Endothelial cell of umbilical vein (primary cell): ENCODE measurements at regions not wholly inside any gene's neighbourhood (a gene's known extent, or its start where the extent isn't known, plus 50 kb on each side); places are given as distances from the start of the nearest gene placed in this dataset.

Experiments used
- BruUV-seq: library from RNA; stranded (reverse); fragments of 400-500 nt; replicated peaks from 2 replicates; lab custom pipeline; 2021; lab: Mats Ljungman, UMichigan
- CTCF ChIA-PET: fragments of 300-600, 350-600 bp; sonication (Branson Sonifier 250); formaldehyde crosslinking; loops from one replicate; lab custom pipeline; 2021; ENCODE audit warnings: antibody characterized with exemption, inconsistent platforms; lab: Charles Lee
- POLR2A ChIA-PET: fragments of 300-600, 350-600 bp; sonication (Branson Sonifier 250); formaldehyde crosslinking; loops from one replicate; lab custom pipeline; 2021; ENCODE audit warnings: antibody characterized with exemption, inconsistent platforms; lab: Charles Lee
- DNase-seq: peaks from one replicate; pipeline ENCODE4 v3.0.0-alpha.2; 2011; ENCODE audit warnings: low read depth, low spot score
- FAIRE-seq: peaks from 2 replicates; lab custom pipeline; 2011; peaks lifted over from hg19 to GRCh38; lab: Jason Lieb, UNC
- H2AFZ ChIP-seq: 2 replicates; pipeline ENCODE4 v1.6.0; 2012; ENCODE audit warnings: low read depth, low read length, control low read depth, inconsistent platforms
- H3K27ac ChIP-seq: 2 replicates; pipeline ENCODE4 v1.5.1; 2011; ENCODE audit warnings: low read depth, mild to moderate bottlenecking, control low read depth, low read length, moderate library complexity; ENCODE audit not compliant: insufficient read depth
- H3K27me3 ChIP-seq, 2 experiments: 2 replicates each; pipeline versions ENCODE4 v1.6.0 to v1.6.1; 2011; ENCODE audit warnings: low read length in 2 of 2, mixed read lengths in 1 of 2; ENCODE audit not compliant: control insufficient read depth in 2 of 2, insufficient read depth in 2 of 2
- H3K36me3 ChIP-seq, 2 experiments: 2 replicates in 1 of 2; 3 replicates in 1 of 2; pipeline ENCODE4 v1.5.1; 2011; ENCODE audit warnings: low read length in 2 of 2, mild to moderate bottlenecking in 1 of 2, moderate library complexity in 1 of 2; ENCODE audit not compliant: control insufficient read depth in 2 of 2, insufficient read depth in 2 of 2; ENCODE audit errors: extremely low read depth in 1 of 2
- H3K4me1 ChIP-seq: 3 replicates; pipeline ENCODE4 v1.5.1; 2011; ENCODE audit warnings: mild to moderate bottlenecking, low read length; ENCODE audit not compliant: control insufficient read depth, insufficient read depth; ENCODE audit errors: extremely low read depth
- H3K4me2 ChIP-seq: 2 replicates; pipeline ENCODE4 v1.6.1; 2011; ENCODE audit warnings: low read length, control low read depth, mixed read lengths; ENCODE audit not compliant: insufficient read depth
- H3K4me3 ChIP-seq, 3 experiments: fragments of 200-600 bp in 1 of 3; sonication (generic), shearing (Covaris generic) in 1 of 3; replicated peaks in 1 of 3; 2 replicates each; pipeline ENCODE4 v1.5.1; 2011 to 2016; ENCODE audit warnings: control low read depth in 3 of 3, low read length in 3 of 3, mild to moderate bottlenecking in 2 of 3, inconsistent platforms in 1 of 3, low read depth in 1 of 3, moderate library complexity in 1 of 3; ENCODE audit not compliant: insufficient read depth in 1 of 3
- H3K79me2 ChIP-seq: 2 replicates; pipeline ENCODE4 v1.6.0; 2012; ENCODE audit warnings: low read length, inconsistent platforms; ENCODE audit not compliant: control insufficient read depth, insufficient read depth
- H3K9ac ChIP-seq: replicated peaks from 2 replicates; pipeline ENCODE3; 2011; ENCODE audit warnings: low read length, control low read depth; ENCODE audit not compliant: insufficient read depth; ENCODE audit errors: extremely low read depth
- H3K9me1 ChIP-seq: replicated peaks from 3 replicates; pipeline ENCODE4 v1.6.0; 2011; ENCODE audit warnings: mild to moderate bottlenecking, low read length; ENCODE audit not compliant: control insufficient read depth, insufficient read depth; ENCODE audit errors: extremely low read depth
- H3K9me3 ChIP-seq: replicated peaks from 2 replicates; pipeline ENCODE4 v1.5.1; 2012; ENCODE audit warnings: low read length, inconsistent platforms; ENCODE audit not compliant: control insufficient read depth, insufficient read depth
- H4K20me1 ChIP-seq: replicated peaks from 2 replicates; pipeline ENCODE3; 2011; ENCODE audit warnings: mild to moderate bottlenecking, low read length; ENCODE audit not compliant: control insufficient read depth, insufficient read depth; ENCODE audit errors: extremely low read depth
- EZH2 ChIP-seq: IDR thresholded peaks from 2 replicates; pipeline ENCODE4 v1.6.1; 2012; ENCODE audit warnings: borderline replicate concordance, low read depth, mild to moderate bottlenecking, moderate library complexity, low read length, inconsistent platforms; ENCODE audit not compliant: severe bottlenecking
- FOS ChIP-seq: IDR thresholded peaks from 2 replicates; pipeline ENCODE4 v1.6.1; 2011; ENCODE audit warnings: mild to moderate bottlenecking, low read length, moderate library complexity, borderline replicate concordance; ENCODE audit not compliant: insufficient read depth
- GATA2 ChIP-seq: IDR thresholded peaks from 2 replicates; pipeline ENCODE4 v1.7.0; 2011; ENCODE audit warnings: low read depth, mild to moderate bottlenecking, moderate library complexity, mixed read lengths, low read length; ENCODE audit not compliant: insufficient read length, insufficient read depth
- JUN ChIP-seq: IDR thresholded peaks from 2 replicates; pipeline ENCODE4 v1.6.1; 2011; ENCODE audit warnings: borderline replicate concordance, low read depth; ENCODE audit not compliant: insufficient read length, insufficient read depth
- POLR2A ChIP-seq: IDR thresholded peaks from 2 replicates; pipeline ENCODE4 v1.6.1; 2012; ENCODE audit warnings: low read depth, mild to moderate bottlenecking, control low read depth, low read length
- POLR2AphosphoS5 ChIP-seq: IDR thresholded peaks from 2 replicates; pipeline ENCODE4 v1.6.1; 2012; ENCODE audit warnings: low read depth, mild to moderate bottlenecking, control low read depth, low read length, moderate library complexity; ENCODE audit not compliant: insufficient read depth
- dilution Hi-C: fragments of 300-500 bp; cut with MboI; formaldehyde crosslinking; loops from one replicate; pipeline ENCODE4 v1.15.0; 2019; ENCODE audit warnings: low sequenced_read_pairs; ENCODE audit not compliant: extremely low pct_ligation_motif_present
- intact Hi-C: fragments of 100-400 bp; cut with micrococcal nuclease; formaldehyde crosslinking; loops from one replicate; pipeline ENCODE4 v1.10.0; 2022
- TF ChIP-seq, protein P1 (sequence below), 2 donors: IDR thresholded peaks; 1 replicate in 1 of 2; 2 replicates in 1 of 2; pipeline ENCODE4 v1.5.1; 2011; ENCODE audit warnings: low read length in 2 of 2, mild to moderate bottlenecking in 2 of 2, moderate library complexity in 2 of 2, control low read depth in 1 of 2, inconsistent platforms in 1 of 2, low read depth in 1 of 2; ENCODE audit not compliant: insufficient read depth in 1 of 2; ENCODE audit errors: extremely low read depth in 1 of 2

DNA sequence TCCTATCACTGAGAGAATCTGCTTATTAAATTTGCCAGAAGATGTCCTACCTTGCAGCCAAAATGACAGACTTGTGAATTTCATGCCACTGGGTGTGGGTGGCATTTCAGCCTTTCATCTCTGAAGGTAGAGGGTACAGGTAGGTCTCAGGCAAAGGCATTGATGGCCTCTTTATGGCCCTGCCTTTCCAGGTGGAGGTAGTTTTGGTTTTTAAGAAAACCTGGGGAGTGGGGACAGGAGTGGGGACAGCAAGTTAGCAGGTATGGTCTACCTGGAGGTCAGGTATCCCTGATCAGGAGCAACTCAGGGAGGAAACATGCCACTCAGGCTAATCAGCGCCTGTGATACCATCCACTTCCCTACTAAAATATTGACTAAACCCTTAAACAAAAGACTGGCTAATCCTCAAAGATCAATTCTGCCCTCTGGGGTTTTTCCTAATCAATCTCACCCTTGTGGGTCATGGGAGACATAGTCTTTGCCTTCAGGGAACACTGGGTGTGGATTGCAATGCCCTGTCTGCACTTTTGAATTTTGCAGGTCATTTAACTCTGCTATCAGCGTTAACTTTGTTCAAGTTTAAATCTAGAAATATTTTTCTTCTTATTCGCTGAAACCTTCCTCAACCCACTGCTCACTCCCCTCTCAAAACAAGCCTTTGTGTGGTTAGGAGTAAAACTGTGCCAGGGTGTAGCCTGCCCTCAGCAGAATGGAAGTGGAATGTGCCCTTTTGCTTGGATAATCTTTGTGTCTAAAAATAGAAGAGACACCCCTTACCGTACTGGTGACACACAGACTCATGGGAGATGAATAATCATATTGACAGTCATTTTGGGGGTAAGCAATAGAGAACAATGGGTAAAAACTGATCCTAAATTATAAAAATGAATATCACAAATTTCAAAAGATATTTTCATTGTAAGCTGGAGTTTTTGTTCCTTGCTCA is 233.7 kb downstream of the COG6 start:
- H4K20me1 ChIP-seq, result no peaks in the 10 kb centered on the region
- no peak overlapping the region for H3K27ac ChIP-seq
- ChIA-PET POLR2A (no interaction called here), CTCF (no interaction called here)
- DNase-seq, result peak; percentile 43
- no peak overlapping the region for H3K9ac ChIP-seq
- BruUV-seq, result no TSS peak
- dilution Hi-C loops, result no loop called here
- no peak overlapping the region for H3K4me3 ChIP-seq
- H3K9me3 ChIP-seq, result peaks cover 4% of the 10 kb centered on the region
- TF ChIP-seq POLR2A (no peak), POLR2AphosphoS5 (no peak), FOS (no peak), GATA2 (no peak), EZH2 (no peak), JUN (no peak)
- TF ChIP-seq, protein P1, sequence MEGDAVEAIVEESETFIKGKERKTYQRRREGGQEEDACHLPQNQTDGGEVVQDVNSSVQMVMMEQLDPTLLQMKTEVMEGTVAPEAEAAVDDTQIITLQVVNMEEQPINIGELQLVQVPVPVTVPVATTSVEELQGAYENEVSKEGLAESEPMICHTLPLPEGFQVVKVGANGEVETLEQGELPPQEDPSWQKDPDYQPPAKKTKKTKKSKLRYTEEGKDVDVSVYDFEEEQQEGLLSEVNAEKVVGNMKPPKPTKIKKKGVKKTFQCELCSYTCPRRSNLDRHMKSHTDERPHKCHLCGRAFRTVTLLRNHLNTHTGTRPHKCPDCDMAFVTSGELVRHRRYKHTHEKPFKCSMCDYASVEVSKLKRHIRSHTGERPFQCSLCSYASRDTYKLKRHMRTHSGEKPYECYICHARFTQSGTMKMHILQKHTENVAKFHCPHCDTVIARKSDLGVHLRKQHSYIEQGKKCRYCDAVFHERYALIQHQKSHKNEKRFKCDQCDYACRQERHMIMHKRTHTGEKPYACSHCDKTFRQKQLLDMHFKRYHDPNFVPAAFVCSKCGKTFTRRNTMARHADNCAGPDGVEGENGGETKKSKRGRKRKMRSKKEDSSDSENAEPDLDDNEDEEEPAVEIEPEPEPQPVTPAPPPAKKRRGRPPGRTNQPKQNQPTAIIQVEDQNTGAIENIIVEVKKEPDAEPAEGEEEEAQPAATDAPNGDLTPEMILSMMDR (IDR thresholded peaks at IDR 0.05; ENCODE audit: extremely low read depth in 1 of 2, insufficient read depth in 1 of 2, low read depth in 1 of 2, low read length in 2 of 2), result no peak
- H3K36me3 ChIP-seq, result no peaks in the 10 kb centered on the region
- H3K9me1 ChIP-seq, result no peaks in the 10 kb centered on the region
- peaks cover 31% of the 10 kb centered on the region for H3K4me1 ChIP-seq
- no peak overlapping the region for H3K4me2 ChIP-seq
- FAIRE-seq, result no peak
- intact Hi-C loops, result no loop called here
- peak overlapping the region; percentile 32 for H2AFZ ChIP-seq
- H3K79me2 ChIP-seq, result no peaks in the 10 kb centered on the region
- no peaks in the 10 kb centered on the region for H3K27me3 ChIP-seq
